Stimulated activated CD4-positive, alpha-beta T cell treated with anti-CD3 and anti-CD28 coated beads, Interleukin-1b, Interleukin-23, amount 100 ng/mL, for 48 hours (primary cell): ENCODE measurements at regions not wholly inside any gene's neighbourhood (a gene's known extent, or its start where the extent isn't known, plus 50 kb on each side); places are given as distances from the start of the nearest gene placed in this dataset.
"Not testable (repeated sequence)": the region's sequence is repeated elsewhere in the genome, so short reads cannot be mapped to it uniquely, and the experiment has no call there.

ENCODE experiments used
- DNase-seq: peaks from one replicate; pipeline ENCODE4 v3.0.0-alpha.2; 2020

DNA sequence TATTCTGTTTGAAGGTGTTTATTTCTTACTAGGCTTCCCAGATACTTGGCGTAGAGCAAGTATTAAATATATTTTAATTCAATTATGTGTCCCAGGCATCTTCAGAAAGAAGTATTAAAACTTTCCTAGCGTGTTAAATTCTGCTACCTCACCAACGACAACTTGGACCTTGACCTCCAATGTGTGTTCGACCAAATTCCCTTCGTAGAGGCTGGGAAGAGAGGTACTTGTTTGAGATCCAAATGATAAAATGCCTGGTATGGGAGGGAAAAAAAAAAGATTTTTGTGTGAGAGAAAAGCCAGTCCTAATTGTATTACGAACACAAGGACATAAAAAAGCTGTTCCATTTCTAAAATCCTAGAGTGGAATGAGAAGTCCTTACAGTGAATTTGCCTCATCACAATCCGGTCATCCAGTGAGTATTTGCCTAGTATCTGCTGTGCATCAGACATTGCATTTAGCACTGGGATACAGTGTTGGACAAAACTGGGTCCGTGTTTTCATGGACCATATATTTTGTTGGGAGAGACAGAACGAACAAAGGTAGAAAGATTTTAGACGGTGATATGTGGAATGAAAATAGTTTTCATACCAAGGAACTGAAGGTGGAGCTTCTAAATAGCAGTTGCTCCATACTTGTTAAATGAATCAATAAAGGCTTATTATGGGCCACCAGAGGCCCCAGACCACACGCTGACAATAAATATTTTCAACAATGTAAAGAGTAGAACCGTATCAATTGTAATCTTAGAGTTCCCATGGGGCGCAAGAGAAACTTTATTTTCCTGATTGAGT is 103.1 kb downstream of the KIF4B start:
- DNase-seq, result no peak

DNA sequence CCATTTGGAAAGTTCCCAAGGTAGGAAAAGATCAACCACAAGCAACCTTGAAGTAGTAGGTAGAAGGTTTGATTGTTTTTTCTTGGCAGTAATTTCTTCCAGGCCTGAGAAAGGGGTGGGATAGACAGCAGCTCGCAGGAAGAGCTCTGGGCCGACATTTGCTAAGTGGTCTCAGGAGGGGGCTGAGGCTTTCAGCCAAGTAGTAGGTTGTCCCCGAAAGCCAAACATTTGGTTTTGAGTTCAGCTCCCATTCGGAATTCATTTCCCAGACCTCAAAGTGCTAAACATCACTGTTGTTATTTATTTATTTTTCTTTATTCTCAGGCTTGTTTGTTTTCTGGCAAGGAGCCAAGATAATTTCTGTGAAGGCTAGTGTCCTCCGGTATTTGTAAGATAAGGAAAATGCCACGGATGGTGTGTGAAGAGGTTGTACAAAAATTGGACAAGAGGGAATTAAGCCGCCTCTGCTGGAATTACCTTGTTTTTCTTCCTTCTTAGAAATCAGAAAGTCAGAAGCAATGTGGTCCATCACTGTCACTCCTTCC is 112.1 kb downstream of the KIF4B start:
- no peak for DNase-seq

DNA sequence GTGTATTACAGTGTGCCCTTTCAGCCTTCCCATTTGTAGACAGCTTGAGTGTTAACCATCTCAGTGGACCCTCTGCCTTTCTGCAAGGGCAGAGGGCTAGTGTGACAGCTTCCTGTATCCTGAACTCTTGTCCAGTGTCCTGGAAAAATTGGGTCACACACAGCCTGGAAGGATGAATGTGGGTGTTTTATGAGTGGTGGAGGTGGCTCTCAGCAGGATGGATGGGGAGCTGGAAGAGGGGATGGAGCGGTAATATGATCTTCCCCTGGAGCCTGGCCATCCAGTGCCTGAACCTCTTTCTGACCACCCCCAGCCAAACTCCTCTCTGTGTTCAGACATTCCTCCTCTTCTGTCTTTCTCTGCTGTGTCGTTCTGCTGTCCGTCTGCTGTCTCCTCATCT is 113.0 kb downstream of the KIF4B start:
- no peak for DNase-seq

DNA sequence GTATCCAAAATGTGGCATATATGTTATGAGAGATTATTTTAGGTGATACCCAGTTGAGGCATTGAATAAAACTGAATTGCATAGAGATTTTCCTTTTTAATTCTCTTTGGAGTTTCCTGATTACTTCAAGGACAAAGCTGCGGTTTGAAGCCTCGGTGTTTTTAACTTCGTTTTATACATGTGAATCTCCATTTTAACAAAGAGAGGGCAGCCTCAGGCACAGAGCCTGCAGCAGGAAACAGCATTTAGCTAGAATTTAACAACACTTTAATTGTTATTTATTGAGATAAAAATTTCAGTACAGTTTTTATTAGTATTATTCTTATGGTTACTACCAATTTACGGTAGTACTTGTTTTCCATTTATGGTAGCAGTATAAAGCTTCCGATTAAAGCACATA is 114.0 kb downstream of the KIF4B start:
- no peak for DNase-seq

DNA sequence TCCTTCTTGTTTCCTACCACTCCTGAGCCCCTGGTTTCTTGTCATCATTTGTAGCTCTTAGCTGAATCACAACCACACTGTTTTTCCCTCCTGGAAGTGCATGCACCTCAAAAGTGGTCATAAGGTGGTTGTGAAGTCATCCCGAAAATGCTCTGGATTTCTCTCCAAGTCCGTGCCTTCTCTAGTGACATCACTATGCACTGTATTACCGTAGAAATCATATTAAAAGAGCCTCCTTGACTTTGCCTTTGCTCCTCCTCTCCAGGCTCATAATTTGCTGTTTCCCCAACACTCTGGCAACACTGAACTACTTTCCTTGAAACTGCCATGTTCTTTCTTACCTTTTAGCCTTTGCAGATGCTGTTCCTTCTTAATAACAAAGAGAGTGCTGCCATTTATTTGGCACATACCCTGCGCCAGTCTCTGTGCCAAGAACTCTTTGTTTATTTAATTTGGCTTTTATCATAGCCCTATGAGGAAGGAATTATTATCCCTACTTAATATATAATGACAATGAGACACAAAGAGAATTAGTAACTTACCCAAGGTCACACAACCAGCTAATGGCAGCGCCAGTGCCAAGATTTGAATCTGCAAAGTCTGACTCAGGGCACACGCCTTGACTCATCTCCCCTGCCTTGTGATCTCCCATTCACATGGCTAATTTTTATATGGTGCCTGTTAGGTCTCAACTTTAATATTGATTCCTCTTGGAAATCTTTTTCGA is 115.4 kb downstream of the KIF4B start:
- no peak for DNase-seq

DNA sequence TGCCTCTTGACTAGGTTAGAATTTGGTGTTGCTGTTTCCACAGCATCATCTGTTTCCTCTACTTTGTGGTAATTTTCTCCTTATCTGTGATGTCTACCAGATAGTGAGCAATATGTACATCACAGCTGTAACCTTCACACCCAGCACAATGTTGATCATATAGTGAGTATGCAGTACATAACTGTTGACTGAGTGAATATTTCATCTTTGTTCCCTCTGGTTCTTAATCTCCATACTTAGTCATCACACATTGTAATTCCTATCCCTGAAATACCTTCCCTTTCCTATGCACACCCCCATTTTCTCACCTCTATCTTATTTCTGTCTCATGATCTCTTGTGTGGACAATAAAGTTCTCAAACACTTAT is 115.9 kb downstream of the KIF4B start:
- no peak for DNase-seq

DNA sequence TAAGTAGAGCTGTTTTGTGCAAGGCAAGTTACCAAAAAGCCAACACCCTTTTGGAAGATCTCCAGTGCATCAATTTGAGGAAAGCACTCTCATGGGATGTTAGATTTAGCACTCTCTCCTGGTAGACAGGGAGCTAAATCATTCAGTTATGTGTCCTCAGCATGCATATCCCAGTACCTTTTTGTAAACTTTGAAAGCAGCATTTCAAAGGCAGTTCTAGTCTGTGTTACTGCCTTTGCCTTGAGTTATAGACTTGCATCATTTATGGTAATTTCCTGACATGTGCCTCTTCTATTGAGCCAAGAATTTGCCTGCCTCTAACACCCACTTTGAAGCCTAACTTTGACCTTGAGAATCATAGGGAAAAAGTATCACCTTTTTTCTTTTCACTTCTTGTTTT is 120.6 kb downstream of the KIF4B start:
- DNase-seq, result no peak

DNA sequence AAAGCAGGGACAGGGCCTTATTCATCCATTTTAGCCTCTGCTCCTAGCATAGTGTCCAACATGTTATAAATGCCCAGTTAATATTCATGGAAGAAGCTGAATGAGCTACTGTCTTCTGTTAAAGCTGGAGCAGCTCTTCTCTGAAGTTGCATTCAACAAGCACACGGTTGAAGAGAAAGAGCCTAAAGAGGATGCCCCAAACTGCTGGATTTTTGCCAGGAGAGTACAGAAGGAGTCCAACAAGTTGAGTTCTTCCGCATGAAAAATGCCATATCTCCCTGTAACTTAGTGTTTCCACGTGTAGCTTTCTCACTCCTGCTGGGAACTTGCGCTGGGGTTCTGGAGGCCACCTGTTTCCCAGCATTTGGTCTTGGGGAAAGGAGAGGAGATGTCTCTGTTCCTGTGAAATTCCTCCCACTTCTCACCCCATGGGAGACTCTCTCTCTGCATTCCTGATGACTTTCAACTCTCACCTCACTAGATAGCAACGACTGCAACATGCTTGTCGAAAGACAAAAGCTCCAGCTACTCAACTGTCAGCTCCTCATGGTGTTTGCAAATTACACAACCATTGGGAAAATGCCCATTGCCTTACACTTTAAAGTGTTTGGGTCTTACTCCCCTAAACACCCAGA is 122.8 kb downstream of the KIF4B start:
- DNase-seq, result no peak

DNA sequence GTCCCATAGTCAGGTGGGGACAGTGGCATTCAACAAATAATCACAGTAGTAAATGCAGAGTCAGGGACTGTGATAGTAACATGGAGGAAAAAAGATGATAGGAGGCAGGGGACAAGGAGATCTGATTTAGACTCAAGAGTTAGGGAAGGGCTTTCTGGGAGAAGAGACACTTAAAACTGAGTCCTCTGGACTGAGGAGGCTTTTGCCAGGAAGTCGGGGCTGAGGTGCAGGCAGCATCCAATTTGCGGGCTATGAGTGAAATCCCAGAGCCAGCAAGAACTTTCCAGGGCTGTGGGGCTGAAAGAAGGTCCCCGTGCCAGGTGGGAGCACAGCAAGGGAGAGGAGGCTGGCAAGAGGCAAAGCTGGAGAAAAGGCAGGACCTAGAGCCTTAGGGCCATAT is 124.1 kb downstream of the KIF4B start:
- no peak for DNase-seq

DNA sequence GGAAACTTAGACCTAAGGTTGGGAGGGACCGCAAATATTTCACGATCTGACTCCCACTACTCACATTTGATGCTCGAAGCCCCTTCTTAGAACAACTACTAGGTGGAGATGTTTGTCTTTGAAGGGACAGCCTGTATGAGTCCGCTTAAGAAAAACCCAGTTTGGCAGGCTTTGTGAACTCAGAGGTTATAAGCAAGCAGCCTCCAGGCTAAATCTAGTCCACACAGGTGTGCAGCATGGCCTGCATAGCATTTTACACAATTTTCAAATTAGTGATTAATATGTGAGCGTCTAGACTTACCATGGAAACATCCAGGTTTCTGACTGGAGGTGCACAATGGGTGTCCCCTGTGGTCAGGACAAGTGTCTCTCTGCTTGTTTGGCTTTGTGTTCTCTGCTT is 127.1 kb downstream of the KIF4B start:
- no peak for DNase-seq

DNA sequence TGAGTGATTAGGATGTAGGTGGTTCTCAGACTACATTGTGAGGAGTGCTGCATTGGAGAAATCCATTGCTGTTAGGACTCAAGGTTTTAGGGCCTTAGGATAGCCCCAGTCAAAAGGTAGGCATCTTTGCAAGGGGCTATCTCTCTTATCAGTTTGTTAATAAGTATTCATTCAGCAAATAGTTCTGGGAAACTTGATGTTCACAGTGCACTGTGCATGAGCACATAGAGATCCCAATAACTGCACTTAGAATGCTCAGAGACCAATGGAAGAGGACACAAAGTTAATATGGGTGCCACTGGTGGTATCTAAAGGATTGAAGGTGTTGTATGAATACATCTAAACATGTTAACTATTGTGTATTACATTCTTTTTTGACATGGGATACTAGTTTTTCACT is 131.4 kb downstream of the KIF4B start:
- DNase-seq, result no peak

DNA sequence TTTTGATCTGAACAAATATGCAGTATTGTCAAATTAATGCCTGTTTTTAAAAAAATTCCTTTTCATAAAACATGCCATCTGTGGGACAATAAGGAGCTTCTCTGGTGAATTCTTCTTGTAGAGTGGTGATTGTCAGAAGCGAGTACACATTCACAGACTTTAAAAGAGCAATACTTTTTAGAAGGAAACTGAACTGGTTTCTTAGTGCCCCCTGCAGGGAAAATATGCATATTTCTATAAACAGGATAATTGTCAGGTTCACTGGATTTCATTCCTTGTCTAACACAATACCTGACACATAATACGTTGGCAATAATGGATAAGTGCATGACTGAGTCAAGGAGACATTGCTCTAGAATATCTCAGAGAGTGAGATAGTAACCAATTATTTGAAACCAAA is 133.7 kb downstream of the KIF4B start:
- DNase-seq, result no peak

DNA sequence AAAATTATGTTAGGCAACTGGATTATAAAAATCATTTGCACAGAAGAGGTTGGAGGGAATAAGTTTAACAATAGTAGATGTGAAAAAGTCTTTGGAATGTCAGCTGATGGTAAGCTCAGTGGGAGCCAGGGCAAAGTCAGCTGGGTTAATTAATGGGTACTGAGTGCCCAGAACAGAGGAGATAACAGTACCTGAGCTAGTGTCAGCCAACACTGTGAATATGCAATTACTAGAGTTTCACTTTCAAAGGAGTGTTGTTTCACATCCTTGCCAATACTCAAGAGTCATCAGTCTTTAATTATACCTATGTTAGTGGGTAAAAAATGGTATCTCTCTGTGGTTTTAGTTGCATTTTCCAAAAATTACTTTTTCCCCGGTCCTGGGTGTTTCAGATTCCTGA is 135.1 kb downstream of the KIF4B start:
- DNase-seq, result no peak

DNA sequence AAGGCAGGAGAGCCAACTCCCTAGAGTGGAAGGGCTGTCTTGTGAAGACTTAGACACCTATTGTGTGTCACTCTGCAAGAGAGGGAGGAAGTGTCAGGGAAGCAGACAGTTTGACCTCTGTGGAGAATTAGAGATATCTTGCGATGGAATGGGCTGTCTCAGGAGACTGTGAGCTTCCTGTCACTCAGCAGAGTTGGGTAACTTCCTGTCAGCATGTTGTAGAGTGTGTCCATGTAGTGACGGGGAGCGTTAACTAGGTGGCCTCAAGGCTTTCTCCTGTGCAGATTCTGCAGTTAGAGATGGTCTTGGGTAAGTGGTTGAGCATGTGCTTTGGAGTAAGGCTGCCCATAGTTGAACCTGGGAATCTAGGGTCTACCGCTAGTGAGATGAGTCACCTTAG is 136.5 kb downstream of the KIF4B start:
- DNase-seq, result no peak

DNA sequence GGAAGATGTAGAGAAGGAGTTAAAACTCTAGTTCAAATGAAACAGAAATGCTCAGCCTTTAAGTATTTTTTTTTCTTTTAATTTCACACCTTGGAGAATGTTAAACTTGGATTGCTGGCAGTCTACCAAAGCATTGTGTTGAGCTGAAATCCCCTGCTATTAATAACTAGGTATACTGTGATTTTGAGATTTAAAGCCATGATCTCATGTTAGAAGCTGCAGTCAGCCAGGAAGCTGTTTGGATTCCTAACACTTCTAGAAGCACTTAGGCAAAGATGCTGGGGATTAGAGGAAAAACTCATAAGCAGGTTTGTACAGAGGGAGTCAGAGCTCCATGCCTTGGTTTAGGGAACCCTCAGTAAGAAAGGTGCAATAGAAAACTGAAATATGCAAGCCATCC is 141.4 kb downstream of the KIF4B start:
- DNase-seq, result no peak

DNA sequence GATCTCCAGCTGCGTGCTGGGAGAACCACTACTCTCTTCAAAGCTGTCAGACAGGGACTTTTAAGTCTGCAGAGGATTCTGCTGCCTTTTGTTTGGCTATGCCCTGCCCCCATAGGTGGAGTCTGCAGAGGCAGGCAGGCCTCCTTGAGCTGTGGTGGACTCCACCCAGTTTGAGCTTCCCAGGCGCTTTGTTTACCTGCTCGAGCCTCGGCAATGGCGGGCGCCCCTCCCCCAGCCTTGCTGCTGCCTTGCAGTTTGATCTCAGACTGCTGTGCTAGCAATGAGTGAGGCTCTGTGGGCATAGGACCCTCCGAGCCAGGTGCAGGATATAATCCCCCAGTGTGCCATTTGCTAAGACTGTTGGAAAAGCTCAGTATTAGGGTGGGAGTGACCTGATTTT is 149.5 kb downstream of the KIF4B start:
- DNase-seq, result not testable (repeated sequence)

DNA sequence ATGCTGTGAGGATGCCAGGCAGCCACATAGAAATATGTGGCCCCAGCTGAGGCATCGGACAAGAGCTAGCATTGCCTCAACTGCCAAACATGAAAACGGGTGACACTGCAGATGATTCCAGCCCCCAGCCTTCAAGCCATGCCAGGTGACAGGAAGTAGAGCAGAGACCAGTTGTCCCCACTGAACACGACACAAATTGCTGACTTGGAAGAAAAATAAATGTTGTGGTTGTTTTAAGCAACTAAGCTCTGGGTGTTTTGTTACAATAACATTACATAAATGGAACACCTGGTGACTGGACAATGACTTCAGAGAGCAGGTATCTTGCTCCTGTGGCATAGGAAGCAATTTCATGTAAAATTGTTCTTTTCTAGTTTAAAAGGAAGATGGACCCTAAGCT is 154.2 kb downstream of the KIF4B start:
- DNase-seq, result no peak

DNA sequence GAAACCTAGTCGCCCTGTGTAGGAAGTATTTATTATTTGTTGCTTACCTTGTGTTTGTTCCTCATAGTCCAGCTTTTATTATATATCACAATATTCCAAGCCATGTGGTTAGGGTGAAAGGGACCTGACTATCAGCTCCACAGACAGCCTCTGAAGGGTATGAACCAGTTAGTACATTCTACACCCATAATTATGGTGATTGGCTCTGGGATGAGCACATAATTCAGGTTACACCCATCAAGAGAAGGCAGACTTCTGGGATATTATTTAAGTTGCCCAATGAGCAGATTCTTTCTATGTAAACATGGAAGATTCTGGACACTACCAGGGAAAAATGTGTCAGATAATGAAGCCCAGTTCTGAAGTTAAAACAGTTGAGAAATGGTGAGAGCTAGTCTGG is 168.0 kb downstream of the KIF4B start:
- DNase-seq, result no peak

DNA sequence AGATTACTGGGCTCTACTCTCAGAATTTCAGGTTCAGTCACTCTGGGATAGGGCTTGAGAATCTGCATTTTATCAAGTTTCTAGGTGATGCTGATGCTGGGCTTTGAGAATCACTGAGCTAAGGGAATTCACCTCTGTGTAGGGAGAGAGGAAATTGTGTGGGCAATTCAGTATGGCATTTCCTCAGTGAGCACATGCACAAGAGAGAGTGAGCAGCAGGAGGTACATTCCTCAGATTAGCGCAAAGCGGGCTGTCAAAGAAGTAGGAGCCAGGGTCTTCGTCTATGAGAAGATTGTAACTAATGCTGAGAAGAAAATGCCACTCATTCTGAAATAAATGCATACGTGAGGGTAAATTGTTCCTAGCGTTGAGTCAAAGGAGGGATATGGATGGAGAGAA is 175.9 kb downstream of the KIF4B start:
- no peak for DNase-seq

DNA sequence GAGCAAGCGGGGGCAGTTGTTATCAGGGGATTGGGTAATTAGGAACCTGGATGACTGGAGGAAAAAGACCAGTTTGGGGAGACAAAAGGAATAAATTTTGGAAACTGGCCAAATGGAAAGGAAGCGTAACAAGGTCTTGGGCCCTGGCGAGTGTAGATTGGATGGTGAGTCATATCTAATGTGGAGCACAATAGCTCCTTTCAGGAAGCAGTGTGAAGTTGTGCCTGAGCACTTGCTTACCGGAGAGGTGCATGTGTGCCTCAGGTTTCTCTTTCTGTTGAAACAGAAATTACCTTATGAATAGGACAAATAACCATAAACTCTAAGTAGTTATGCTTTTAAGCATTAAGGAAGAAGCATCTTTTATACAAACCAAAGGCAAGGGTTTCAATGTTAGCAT is 176.4 kb downstream of the KIF4B start:
- DNase-seq, result no peak

DNA sequence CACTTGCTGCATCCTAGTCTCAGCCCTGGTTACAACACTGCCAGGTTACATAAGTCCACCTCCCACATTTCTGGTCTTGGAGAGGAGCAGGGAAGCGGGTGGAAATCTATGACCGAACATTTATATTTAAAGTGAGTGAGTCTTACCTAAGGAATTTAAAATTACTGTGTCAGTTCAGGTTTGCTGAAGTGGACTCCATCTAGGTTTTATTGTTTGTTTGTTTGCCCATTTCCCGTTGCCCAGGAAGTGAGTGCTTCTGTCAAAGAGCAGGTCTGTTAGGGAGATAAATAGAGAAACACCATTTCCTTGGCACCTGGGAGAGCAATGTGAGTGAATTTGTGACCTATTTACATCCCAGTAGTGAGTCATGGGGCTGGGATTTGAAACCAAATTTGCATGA is 179.5 kb downstream of the KIF4B start:
- DNase-seq, result no peak

DNA sequence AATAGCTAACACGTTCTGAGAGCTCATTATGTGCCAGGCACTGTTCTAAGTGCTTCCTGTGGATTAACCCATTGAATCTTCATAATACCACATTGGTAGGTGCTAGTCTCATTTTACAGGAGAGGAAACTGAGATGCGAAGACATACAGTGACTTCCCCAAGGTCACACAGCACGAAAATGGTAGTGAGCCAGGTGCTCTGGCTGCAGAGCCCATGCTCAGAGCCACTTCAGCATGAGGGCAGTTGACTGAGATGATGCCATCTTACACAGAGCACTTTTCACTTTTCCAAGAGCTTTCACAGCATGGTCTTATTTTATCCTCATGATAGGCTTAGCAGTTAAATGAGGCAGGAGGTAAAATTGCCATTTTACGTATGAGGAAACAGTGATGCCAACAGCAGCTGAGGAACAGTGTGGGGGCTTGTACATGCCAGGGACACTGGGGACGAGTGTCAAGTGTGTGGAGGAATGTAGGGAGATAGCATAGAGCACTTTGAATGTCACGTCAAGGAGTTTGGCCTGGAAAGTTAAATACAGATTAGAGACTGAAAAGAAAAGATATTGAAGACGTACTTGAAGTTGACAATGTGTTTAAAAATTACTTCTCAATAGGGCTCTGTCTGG is 180.0 kb downstream of the KIF4B start:
- DNase-seq, result no peak

DNA sequence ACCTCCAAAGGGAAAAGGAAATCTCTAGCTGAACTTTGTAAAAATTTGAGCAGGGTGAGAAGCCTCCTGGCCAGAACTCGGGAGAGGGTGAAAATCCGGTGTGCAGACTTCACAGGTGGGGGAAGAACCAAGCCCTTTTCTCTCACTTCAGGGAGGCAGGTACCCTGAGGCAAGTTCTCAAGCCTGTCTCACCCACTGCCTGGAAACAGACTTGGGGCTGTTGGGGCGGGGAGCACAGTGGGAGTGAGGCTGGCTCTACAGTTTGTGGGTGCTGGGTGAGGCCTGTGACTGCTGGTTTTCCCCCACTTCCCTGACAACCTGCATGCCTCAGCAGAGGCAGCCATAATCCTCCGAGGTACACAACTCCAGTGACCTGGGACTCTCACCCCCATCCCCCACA is 187.1 kb downstream of the KIF4B start:
- DNase-seq, result no peak

DNA sequence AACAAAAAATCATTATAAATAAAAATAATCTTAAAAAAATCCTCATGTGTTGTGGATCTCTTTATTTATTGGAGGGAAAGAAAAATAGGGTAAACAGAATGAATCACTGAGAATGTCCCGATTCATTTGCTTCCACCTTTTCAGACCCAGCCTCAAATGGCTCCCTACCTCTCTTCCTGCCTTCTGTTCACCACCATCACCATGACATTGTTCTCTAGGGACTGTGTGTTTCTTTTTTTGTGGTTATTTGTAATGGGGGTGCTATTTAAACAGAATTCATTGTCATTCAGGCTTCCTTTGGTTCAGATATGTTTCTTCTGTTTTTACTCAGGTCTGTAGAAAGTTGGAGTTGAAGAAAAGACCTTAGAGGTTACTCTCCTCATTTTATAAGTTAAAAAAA is 198.2 kb downstream of the KIF4B start:
- no peak for DNase-seq
